SK-N-SH (cell line): ENCODE measurements at regions not wholly inside any gene's neighbourhood (a gene's known extent, or its start where the extent isn't known, plus 50 kb on each side); places are given as distances from the start of the nearest gene placed in this dataset.
A peak's percentile ranks its signal among the peaks of the same experiment; 100 is the strongest.

Source experiments
- CTCF ChIA-PET: fragments of 300-600, 350-600 bp; formaldehyde crosslinking; extraction: SDS; loops from one replicate; lab custom pipeline; 2021; lab: Yijun Ruan, JAX
- POLR2A ChIA-PET: fragments of 350-600 bp; sonication (Branson Sonifier 250); formaldehyde crosslinking; extraction: SDS; loops from one replicate; lab custom pipeline; 2020; ENCODE audit warnings: antibody characterized with exemption, inconsistent platforms; lab: Yijun Ruan, JAX
- DNase-seq: peaks from one replicate; pipeline ENCODE4 v3.0.0; 2012
- H2AFZ ChIP-seq: fragments of 200-600 bp; sonication (generic); 2 replicates; pipeline ENCODE4 v1.8.1; 2016; ENCODE audit warnings: antibody characterized with exemption, mild to moderate bottlenecking, low read depth
- H3F3A ChIP-seq: fragments of 200-600 bp; sonication (generic); replicated peaks from 2 replicates; pipeline ENCODE3; 2016; ENCODE audit warnings: antibody characterized with exemption, mild to moderate bottlenecking; ENCODE audit not compliant: insufficient read depth
- H3K27ac ChIP-seq, 2 experiments: fragments of 200-500 bp in 1 of 2; fragments of 200-600 bp in 1 of 2; sonication (Bioruptor generic) in 1 of 2; sonication (generic), shearing (Covaris generic) in 1 of 2; 2 replicates each; pipeline versions ENCODE4 v1.5.1 to v1.6.1; 2014 to 2016; ENCODE audit warnings: low read depth in 2 of 2, inconsistent platforms in 1 of 2, low read length in 1 of 2, mild to moderate bottlenecking in 1 of 2, mixed read lengths in 1 of 2
- H3K27me3 ChIP-seq: fragments of 200-600 bp; sonication (generic), shearing (Covaris generic); 2 replicates; pipeline ENCODE4 v1.6.1; 2016; ENCODE audit warnings: mixed run types; ENCODE audit not compliant: insufficient read depth
- H3K36me3 ChIP-seq, 2 experiments: fragments of 200-500 bp in 1 of 2; fragments of 200-600 bp in 1 of 2; sonication (Bioruptor generic) in 1 of 2; sonication (generic) in 1 of 2; replicated peaks in 1 of 2; 2 replicates each; pipeline versions ENCODE3 to v1.5.1; 2014 to 2016; ENCODE audit warnings: low read length in 1 of 2, mild to moderate bottlenecking in 1 of 2; ENCODE audit not compliant: insufficient read depth in 2 of 2, control insufficient read depth in 1 of 2
- H3K4me1 ChIP-seq, 2 experiments: fragments of 200-500 bp in 1 of 2; fragments of 200-600 bp in 1 of 2; sonication (Bioruptor generic) in 1 of 2; sonication (generic), shearing (Covaris generic) in 1 of 2; 2 replicates each; pipeline versions ENCODE4 v1.5.1 to v1.6.1; 2014 to 2016; ENCODE audit warnings: low read depth in 1 of 2, low read length in 1 of 2, mixed run types in 1 of 2; ENCODE audit not compliant: insufficient read depth in 2 of 2, control insufficient read depth in 1 of 2
- H3K4me2 ChIP-seq: fragments of 200-600 bp; sonication (generic), shearing (Covaris generic); 2 replicates; pipeline ENCODE4 v1.6.1; 2017; ENCODE audit warnings: mixed run types
- H3K4me3 ChIP-seq, 2 experiments: fragments of 200-500 bp in 1 of 2; fragments of 200-600 bp in 1 of 2; sonication (Bioruptor generic) in 1 of 2; sonication (generic), shearing (Covaris generic) in 1 of 2; 2 replicates each; pipeline versions ENCODE4 v1.5.1 to v1.8.1; 2014 to 2016; ENCODE audit warnings: low read depth in 2 of 2, inconsistent platforms in 1 of 2, low read length in 1 of 2, mild to moderate bottlenecking in 1 of 2, mixed read lengths in 1 of 2, moderate library complexity in 1 of 2
- H3K79me2 ChIP-seq: fragments of 200-600 bp; sonication (generic); 2 replicates; pipeline ENCODE4 v1.8.1; 2017; ENCODE audit warnings: mild to moderate bottlenecking; ENCODE audit not compliant: insufficient read depth
- H3K9ac ChIP-seq: fragments of 200-600 bp; sonication (generic); 2 replicates; pipeline ENCODE4 v1.6.1; 2017; ENCODE audit warnings: mixed run types
- H3K9me2 ChIP-seq: fragments of 200-600 bp; sonication (generic); 2 replicates; pipeline ENCODE4 v1.6.1; 2017; ENCODE audit warnings: mixed run types
- H3K9me3 ChIP-seq: fragments of 200-600 bp; sonication (generic); 2 replicates; pipeline ENCODE4 v1.6.1; 2017; ENCODE audit warnings: mixed run types, mild to moderate bottlenecking, moderate library complexity
- H4K20me1 ChIP-seq: fragments of 200-600 bp; sonication (generic); 2 replicates; pipeline ENCODE4 v1.6.1; 2017; ENCODE audit warnings: mild to moderate bottlenecking, mixed run types; ENCODE audit not compliant: insufficient read depth
- CHD2 ChIP-seq: fragments of 150-350 bp; IDR thresholded peaks from 2 replicates; pipeline ENCODE4 v1.6.1; 2018; ENCODE audit warnings: low read length; ENCODE audit not compliant: partially characterized antibody
- CTCF ChIP-seq: fragments of 200-600 bp; sonication (generic); IDR thresholded peaks from 2 replicates; pipeline ENCODE4 v1.6.1; 2017; ENCODE audit warnings: antibody characterized with exemption, mild to moderate bottlenecking, moderate library complexity
- ELF1 ChIP-seq: IDR thresholded peaks from 2 replicates; pipeline ENCODE4 v1.4.0; 2012
- EP300 ChIP-seq, 2 experiments: IDR thresholded peaks; 2 replicates each; pipeline versions ENCODE4 v1.4.0 to v1.6.1; 2012; ENCODE audit warnings: borderline replicate concordance in 1 of 2, low read depth in 1 of 2, low read length in 1 of 2
- EZH2phosphoT487 ChIP-seq: fragments of 200-600 bp; sonication (generic); IDR thresholded peaks from 2 replicates; pipeline ENCODE4 v1.6.1; 2017; ENCODE audit warnings: low read depth, mixed run types, mild to moderate bottlenecking, antibody characterized with exemption, moderate library complexity, borderline replicate concordance
- FOSL2 ChIP-seq: IDR thresholded peaks from 2 replicates; pipeline ENCODE4 v1.4.0; 2012; ENCODE audit warnings: low read depth, mild to moderate bottlenecking, moderate library complexity, borderline replicate concordance
- FOXJ3 ChIP-seq: sonication (generic); formaldehyde crosslinking; IDR thresholded peaks from 2 replicates; pipeline ENCODE4 v1.5.1; 2020; ENCODE audit warnings: mild to moderate bottlenecking, missing genetic modification reagents
- FOXM1 ChIP-seq: IDR thresholded peaks from 2 replicates; pipeline ENCODE4 v1.4.0; 2012; ENCODE audit warnings: low read depth, mild to moderate bottlenecking
- GABPA ChIP-seq: IDR thresholded peaks from 2 replicates; pipeline ENCODE4 v1.4.0; 2012; ENCODE audit warnings: low read depth, mild to moderate bottlenecking
- MXI1 ChIP-seq: IDR thresholded peaks from 2 replicates; pipeline ENCODE4 v1.6.1; 2012; ENCODE audit warnings: mild to moderate bottlenecking, low read depth, low read length, improper control_type of control experiment
- POLR2AphosphoS5 ChIP-seq: IDR thresholded peaks from 2 replicates; pipeline ENCODE4 v1.6.1; 2012; ENCODE audit warnings: low read depth, low read length
- RAD21 ChIP-seq: IDR thresholded peaks from 2 replicates; pipeline ENCODE4 v1.6.1; 2012; ENCODE audit warnings: mild to moderate bottlenecking, low read length
- RXRA ChIP-seq: IDR thresholded peaks from 2 replicates; pipeline ENCODE4 v1.4.0; 2012; ENCODE audit warnings: low read depth, mild to moderate bottlenecking, borderline replicate concordance
- SMC3 ChIP-seq: IDR thresholded peaks from 2 replicates; pipeline ENCODE4 v1.6.1; 2012; ENCODE audit warnings: low read depth, low read length, improper control_type of control experiment
- TAF1 ChIP-seq: IDR thresholded peaks from 2 replicates; pipeline ENCODE4 v1.6.1; 2012; ENCODE audit warnings: low read depth, mild to moderate bottlenecking, low read length, moderate library complexity, borderline replicate concordance
- TEAD4 ChIP-seq: IDR thresholded peaks from 2 replicates; pipeline ENCODE4 v1.4.0; 2012; ENCODE audit warnings: mild to moderate bottlenecking, borderline replicate concordance; ENCODE audit not compliant: insufficient read depth
- YY1 ChIP-seq: IDR thresholded peaks from 2 replicates; pipeline ENCODE4 v1.4.0; 2012; ENCODE audit warnings: low read depth, mild to moderate bottlenecking
- WGBS: methylation state at CpG from one replicate; pipeline ENCODE4 v1.1.6; 2017; ENCODE audit warnings: low lambda C conversion rate; 5-methylcytosine and 5-hydroxymethylcytosine counted together
- TF ChIP-seq, protein P1 (sequence below): IDR thresholded peaks from 2 replicates; pipeline ENCODE4 v1.4.0; 2012; ENCODE audit warnings: low read depth
- TF ChIP-seq, protein P2 (sequence below): fragments of 150-350 bp; IDR thresholded peaks from 2 replicates; pipeline ENCODE4 v1.6.1; 2016; ENCODE audit warnings: mild to moderate bottlenecking, low read depth, low read length
- TF ChIP-seq, protein P3 (sequence below): fragments of 150-350 bp; IDR thresholded peaks from 2 replicates; pipeline ENCODE4 v1.6.1; 2017; ENCODE audit warnings: antibody characterized with exemption, low read length, low read depth, borderline replicate concordance

- H3K4me2 ChIP-seq = no peak overlapping the region
- H4K20me1 ChIP-seq = no peaks in the 10 kb centered on the region
- no peaks in the 10 kb centered on the region for H3K36me3 ChIP-seq
- no peak overlapping the region for H3K4me3 ChIP-seq
- H3K27me3 ChIP-seq = no peaks in the 10 kb centered on the region
- ChIA-PET CTCF (no interaction called here), POLR2A (no interaction called here)
- H3F3A ChIP-seq = no peaks in the 10 kb centered on the region
- H3K9ac ChIP-seq = no peak overlapping the region
- DNase-seq = no peak
- no peaks in the 10 kb centered on the region for H3K9me3 ChIP-seq
- TF ChIP-seq, protein P1, sequence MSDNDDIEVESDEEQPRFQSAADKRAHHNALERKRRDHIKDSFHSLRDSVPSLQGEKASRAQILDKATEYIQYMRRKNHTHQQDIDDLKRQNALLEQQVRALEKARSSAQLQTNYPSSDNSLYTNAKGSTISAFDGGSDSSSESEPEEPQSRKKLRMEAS = no peak
- H3K79me2 ChIP-seq = no peaks in the 10 kb centered on the region
- H3K27ac ChIP-seq = peak overlapping the region in 1 of 2 experiments; percentile 58; a peak in 2 of 4 replicates
- no peak overlapping the region for H2AFZ ChIP-seq
- no peaks in the 10 kb centered on the region for H3K9me2 ChIP-seq
- H3K4me1 ChIP-seq = peaks cover 0 to 15% of the 10 kb centered on the region in 2 experiments; a peak in 2 of 4 replicates
These were observed 240.1 kb upstream of the SRRM4 start for GRCh38 chr12:118741194-118741593.

DNA sequence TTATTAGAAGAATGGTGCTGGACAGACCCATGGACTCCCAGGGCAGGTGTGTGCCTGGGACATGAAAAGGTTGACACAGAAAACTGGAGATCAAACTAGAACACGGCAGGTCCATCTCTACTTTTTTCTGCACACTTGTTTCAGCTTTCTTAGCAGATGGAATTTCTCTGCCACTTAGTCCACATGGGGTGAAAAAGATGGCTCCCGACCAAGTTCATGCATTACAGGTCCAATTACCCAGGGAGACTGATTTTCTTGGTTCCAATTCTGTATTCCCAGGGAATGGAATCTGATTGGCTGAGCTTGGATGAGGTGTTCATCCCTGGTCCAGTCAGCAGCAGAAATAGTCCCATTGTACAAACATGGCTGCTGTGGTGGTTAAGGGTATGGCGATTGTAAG, 238.9 kb upstream of the SRRM4 start:
- ChIA-PET POLR2A (no interaction called here), CTCF (no interaction called here)
- no peaks in the 10 kb centered on the region for H4K20me1 ChIP-seq
- no peak overlapping the region for H3K4me2 ChIP-seq
- no peak overlapping the region for H3K4me3 ChIP-seq
- H3F3A ChIP-seq = no peaks in the 10 kb centered on the region
- H3K27me3 ChIP-seq = no peaks in the 10 kb centered on the region
- H3K9me3 ChIP-seq = no peaks in the 10 kb centered on the region
- no peaks in the 10 kb centered on the region for H3K9me2 ChIP-seq
- H3K9ac ChIP-seq = no peak overlapping the region
- H3K27ac ChIP-seq = no peak overlapping the region
- peaks cover 0 to 15% of the 10 kb centered on the region in 2 experiments; a peak in 2 of 4 replicates for H3K4me1 ChIP-seq
- H3K36me3 ChIP-seq = no peaks in the 10 kb centered on the region
- no peaks in the 10 kb centered on the region for H3K79me2 ChIP-seq
- no peak overlapping the region for H2AFZ ChIP-seq
- WGBS = 16% methylated on average over 3 of the region's 3 CpGs
- TF ChIP-seq, protein P1 = no peak
- TF ChIP-seq, protein P2, sequence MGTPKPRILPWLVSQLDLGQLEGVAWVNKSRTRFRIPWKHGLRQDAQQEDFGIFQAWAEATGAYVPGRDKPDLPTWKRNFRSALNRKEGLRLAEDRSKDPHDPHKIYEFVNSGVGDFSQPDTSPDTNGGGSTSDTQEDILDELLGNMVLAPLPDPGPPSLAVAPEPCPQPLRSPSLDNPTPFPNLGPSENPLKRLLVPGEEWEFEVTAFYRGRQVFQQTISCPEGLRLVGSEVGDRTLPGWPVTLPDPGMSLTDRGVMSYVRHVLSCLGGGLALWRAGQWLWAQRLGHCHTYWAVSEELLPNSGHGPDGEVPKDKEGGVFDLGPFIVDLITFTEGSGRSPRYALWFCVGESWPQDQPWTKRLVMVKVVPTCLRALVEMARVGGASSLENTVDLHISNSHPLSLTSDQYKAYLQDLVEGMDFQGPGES = no peak
- TF ChIP-seq SMC3 (no peak), FOXM1 (no peak), YY1 (no peak), GABPA (no peak), EP300 (IDR thresholded peaks at IDR 0.05; ENCODE audit: borderline replicate concordance in 1 of 2, low read depth in 1 of 2, low read length in 1 of 2) (no peak), MXI1 (no peak), FOXJ3 (CRISPR knock-in tag) (no peak), RXRA (no peak), TEAD4 (no peak), EZH2phosphoT487 (no peak), FOSL2 (no peak), CTCF (no peak), ELF1 (no peak), CHD2 (no peak), POLR2AphosphoS5 (no peak), TAF1 (no peak), RAD21 (no peak)
- TF ChIP-seq, protein P3, sequence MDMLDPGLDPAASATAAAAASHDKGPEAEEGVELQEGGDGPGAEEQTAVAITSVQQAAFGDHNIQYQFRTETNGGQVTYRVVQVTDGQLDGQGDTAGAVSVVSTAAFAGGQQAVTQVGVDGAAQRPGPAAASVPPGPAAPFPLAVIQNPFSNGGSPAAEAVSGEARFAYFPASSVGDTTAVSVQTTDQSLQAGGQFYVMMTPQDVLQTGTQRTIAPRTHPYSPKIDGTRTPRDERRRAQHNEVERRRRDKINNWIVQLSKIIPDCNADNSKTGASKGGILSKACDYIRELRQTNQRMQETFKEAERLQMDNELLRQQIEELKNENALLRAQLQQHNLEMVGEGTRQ = no peak
- DNase-seq = no peak
